ENCODE measurements at regions not wholly inside any gene's neighbourhood (a gene's known extent, or its start where the extent isn't known, plus 50 kb on each side); places are given as distances from the start of the nearest gene placed in this dataset.

DNA sequence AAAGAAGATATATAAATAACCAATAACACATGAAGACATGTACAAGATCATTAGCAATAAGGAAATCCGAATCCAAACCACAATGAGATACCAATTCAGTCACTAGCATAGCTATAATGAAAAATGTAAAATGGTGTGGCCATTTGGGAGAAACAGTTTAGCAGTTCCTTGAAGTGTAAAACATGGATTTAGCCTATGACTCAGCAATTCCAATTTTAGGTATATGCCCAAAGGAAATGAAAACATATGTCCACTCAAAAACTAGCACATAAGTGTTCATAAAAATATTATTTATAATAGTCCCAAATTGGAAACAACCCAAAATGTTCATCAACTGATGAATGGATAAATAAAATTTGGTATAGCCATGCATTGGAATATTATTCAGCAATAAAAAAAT lies 165.5 kb upstream of the CRIM1 start:
- H4K20me1 ChIP-seq (ENCODE audit: insufficient read depth) = no peaks in the 10 kb centered on the region
- no peak overlapping the region for H3K9ac ChIP-seq
- H3K36me3 ChIP-seq (replicated peaks in 1 of 2; ENCODE audit: control insufficient read depth in 1 of 2, insufficient read depth in 2 of 2, low read length in 1 of 2) = no peaks in the 10 kb centered on the region
- WGBS (ENCODE audit: low lambda C conversion rate) = 8% methylated on average over 1 of the region's 1 CpG
- ChIA-PET CTCF (no interaction called here), POLR2A (no interaction called here)
- H3K4me1 ChIP-seq (ENCODE audit: control insufficient read depth in 1 of 2, insufficient read depth in 2 of 2, low read depth in 1 of 2, low read length in 1 of 2) = no peaks in the 10 kb centered on the region
- no peak overlapping the region for H3K4me3 ChIP-seq (ENCODE audit: low read depth in 2 of 2, low read length in 1 of 2)
- DNase-seq = no peak
- H3K27ac ChIP-seq (ENCODE audit: low read depth in 2 of 2, low read length in 1 of 2) = no peak overlapping the region
- H3K9me2 ChIP-seq = no peaks in the 10 kb centered on the region
- H2AFZ ChIP-seq (ENCODE audit: low read depth) = no peak overlapping the region
- no peaks in the 10 kb centered on the region for H3F3A ChIP-seq (replicated peaks; ENCODE audit: insufficient read depth)
- no peaks in the 10 kb centered on the region for H3K79me2 ChIP-seq (ENCODE audit: insufficient read depth)
- H3K4me2 ChIP-seq = no peak overlapping the region
- peaks cover 10% of the 10 kb centered on the region; the same call in 1 of the 2 replicates for H3K27me3 ChIP-seq (ENCODE audit: insufficient read depth)
- H3K9me3 ChIP-seq = no peaks in the 10 kb centered on the region
- TF ChIP-seq EP300 (IDR thresholded peaks at IDR 0.05; ENCODE audit: borderline replicate concordance in 1 of 2, low read depth in 1 of 2, low read length in 1 of 2) (no peak), GABPA (IDR thresholded peaks at IDR 0.05; ENCODE audit: low read depth) (no peak), YY1 (IDR thresholded peaks at IDR 0.05; ENCODE audit: low read depth) (no peak), JUND (IDR thresholded peaks at IDR 0.05) (no peak), RFX5 (IDR thresholded peaks at IDR 0.05; ENCODE audit: low read length) (no peak), NRF1 (IDR thresholded peaks at IDR 0.05; ENCODE audit: low read depth, low read length) (no peak), FOSL2 (IDR thresholded peaks at IDR 0.05; ENCODE audit: borderline replicate concordance, low read depth) (no peak), EZH2phosphoT487 (IDR thresholded peaks at IDR 0.05; ENCODE audit: borderline replicate concordance, low read depth) (no peak), CHD2 (IDR thresholded peaks at IDR 0.05; ENCODE audit: low read length, partially characterized antibody) (no peak), RXRA (IDR thresholded peaks at IDR 0.05; ENCODE audit: borderline replicate concordance, low read depth) (no peak), USF2 (IDR thresholded peaks at IDR 0.05; ENCODE audit: borderline replicate concordance, low read depth, low read length) (no peak), POLR2AphosphoS5 (IDR thresholded peaks at IDR 0.05; ENCODE audit: low read depth, low read length) (no peak)
- TF ChIP-seq, protein P1, sequence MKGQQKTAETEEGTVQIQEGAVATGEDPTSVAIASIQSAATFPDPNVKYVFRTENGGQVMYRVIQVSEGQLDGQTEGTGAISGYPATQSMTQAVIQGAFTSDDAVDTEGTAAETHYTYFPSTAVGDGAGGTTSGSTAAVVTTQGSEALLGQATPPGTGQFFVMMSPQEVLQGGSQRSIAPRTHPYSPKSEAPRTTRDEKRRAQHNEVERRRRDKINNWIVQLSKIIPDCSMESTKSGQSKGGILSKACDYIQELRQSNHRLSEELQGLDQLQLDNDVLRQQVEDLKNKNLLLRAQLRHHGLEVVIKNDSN (IDR thresholded peaks at IDR 0.05; ENCODE audit: borderline replicate concordance, low read depth) = no peak
- TF ChIP-seq, protein P2, sequence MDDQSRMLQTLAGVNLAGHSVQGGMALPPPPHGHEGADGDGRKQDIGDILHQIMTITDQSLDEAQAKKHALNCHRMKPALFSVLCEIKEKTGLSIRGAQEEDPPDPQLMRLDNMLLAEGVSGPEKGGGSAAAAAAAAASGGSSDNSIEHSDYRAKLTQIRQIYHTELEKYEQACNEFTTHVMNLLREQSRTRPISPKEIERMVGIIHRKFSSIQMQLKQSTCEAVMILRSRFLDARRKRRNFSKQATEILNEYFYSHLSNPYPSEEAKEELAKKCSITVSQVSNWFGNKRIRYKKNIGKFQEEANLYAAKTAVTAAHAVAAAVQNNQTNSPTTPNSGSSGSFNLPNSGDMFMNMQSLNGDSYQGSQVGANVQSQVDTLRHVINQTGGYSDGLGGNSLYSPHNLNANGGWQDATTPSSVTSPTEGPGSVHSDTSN (IDR thresholded peaks at IDR 0.05) = no peak

DNA sequence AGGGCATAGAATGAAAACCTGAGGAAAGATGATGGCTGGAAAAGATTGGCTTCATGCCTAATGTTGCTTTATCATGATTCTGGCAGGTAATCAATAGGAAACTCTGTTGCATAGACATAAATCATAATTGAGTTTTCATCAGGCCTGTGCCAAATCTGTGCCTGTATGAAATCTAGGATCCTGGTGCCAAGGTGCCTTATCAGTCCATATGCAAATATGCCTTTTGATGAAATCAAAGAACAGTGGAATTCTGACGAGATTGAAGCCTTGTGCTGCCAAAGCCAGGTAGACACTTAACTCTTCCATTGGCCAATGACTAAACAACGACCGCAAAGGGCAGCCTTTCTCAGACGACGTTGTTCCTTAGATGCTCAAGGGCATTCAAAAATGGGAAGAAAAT lies 170.0 kb upstream of the CRIM1 start:
- no peaks in the 10 kb centered on the region for H3K9me3 ChIP-seq
- no peak overlapping the region for H3K4me2 ChIP-seq
- no peak for DNase-seq
- H3K4me1 ChIP-seq (ENCODE audit: control insufficient read depth in 1 of 2, insufficient read depth in 2 of 2, low read depth in 1 of 2, low read length in 1 of 2) = no peaks in the 10 kb centered on the region
- no peaks in the 10 kb centered on the region for H3K27me3 ChIP-seq (ENCODE audit: insufficient read depth)
- no peak overlapping the region for H2AFZ ChIP-seq (ENCODE audit: low read depth)
- CTCF ChIA-PET = no interaction called here
- H3K9me2 ChIP-seq = no peaks in the 10 kb centered on the region
- POLR2A ChIA-PET = no interaction called here
- H4K20me1 ChIP-seq (ENCODE audit: insufficient read depth) = no peaks in the 10 kb centered on the region
- no peaks in the 10 kb centered on the region for H3K36me3 ChIP-seq (replicated peaks in 1 of 2; ENCODE audit: control insufficient read depth in 1 of 2, insufficient read depth in 2 of 2, low read length in 1 of 2)
- H3K9ac ChIP-seq = no peak overlapping the region
- H3K27ac ChIP-seq (ENCODE audit: low read depth in 2 of 2, low read length in 1 of 2) = no peak overlapping the region
- 26% methylated on average over 5 of the region's 5 CpGs for WGBS (ENCODE audit: low lambda C conversion rate)
- H3K79me2 ChIP-seq (ENCODE audit: insufficient read depth) = no peaks in the 10 kb centered on the region
- no peak overlapping the region for H3K4me3 ChIP-seq (ENCODE audit: low read depth in 2 of 2, low read length in 1 of 2)
- H3F3A ChIP-seq (replicated peaks; ENCODE audit: insufficient read depth) = peaks cover 3% of the 10 kb centered on the region
- no peak for TF ChIP-seq FOXJ3 (CRISPR knock-in tag; IDR thresholded peaks at IDR 0.05)
- TF ChIP-seq YY1 (IDR thresholded peaks at IDR 0.05; ENCODE audit: low read depth) = no peak
- no peak for TF ChIP-seq GABPA (IDR thresholded peaks at IDR 0.05; ENCODE audit: low read depth)
- TF ChIP-seq USF2 (IDR thresholded peaks at IDR 0.05; ENCODE audit: borderline replicate concordance, low read depth, low read length) = no peak
- no peak for TF ChIP-seq NFIC (IDR thresholded peaks at IDR 0.05; ENCODE audit: borderline replicate concordance)
- no peak for TF ChIP-seq GATA2 (CRISPR knock-in tag; IDR thresholded peaks at IDR 0.05)
- TF ChIP-seq, protein P3, sequence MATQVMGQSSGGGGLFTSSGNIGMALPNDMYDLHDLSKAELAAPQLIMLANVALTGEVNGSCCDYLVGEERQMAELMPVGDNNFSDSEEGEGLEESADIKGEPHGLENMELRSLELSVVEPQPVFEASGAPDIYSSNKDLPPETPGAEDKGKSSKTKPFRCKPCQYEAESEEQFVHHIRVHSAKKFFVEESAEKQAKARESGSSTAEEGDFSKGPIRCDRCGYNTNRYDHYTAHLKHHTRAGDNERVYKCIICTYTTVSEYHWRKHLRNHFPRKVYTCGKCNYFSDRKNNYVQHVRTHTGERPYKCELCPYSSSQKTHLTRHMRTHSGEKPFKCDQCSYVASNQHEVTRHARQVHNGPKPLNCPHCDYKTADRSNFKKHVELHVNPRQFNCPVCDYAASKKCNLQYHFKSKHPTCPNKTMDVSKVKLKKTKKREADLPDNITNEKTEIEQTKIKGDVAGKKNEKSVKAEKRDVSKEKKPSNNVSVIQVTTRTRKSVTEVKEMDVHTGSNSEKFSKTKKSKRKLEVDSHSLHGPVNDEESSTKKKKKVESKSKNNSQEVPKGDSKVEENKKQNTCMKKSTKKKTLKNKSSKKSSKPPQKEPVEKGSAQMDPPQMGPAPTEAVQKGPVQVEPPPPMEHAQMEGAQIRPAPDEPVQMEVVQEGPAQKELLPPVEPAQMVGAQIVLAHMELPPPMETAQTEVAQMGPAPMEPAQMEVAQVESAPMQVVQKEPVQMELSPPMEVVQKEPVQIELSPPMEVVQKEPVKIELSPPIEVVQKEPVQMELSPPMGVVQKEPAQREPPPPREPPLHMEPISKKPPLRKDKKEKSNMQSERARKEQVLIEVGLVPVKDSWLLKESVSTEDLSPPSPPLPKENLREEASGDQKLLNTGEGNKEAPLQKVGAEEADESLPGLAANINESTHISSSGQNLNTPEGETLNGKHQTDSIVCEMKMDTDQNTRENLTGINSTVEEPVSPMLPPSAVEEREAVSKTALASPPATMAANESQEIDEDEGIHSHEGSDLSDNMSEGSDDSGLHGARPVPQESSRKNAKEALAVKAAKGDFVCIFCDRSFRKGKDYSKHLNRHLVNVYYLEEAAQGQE (IDR thresholded peaks at IDR 0.05; ENCODE audit: low read depth, low read length) = no peak
- no peak for TF ChIP-seq ZBTB33 (IDR thresholded peaks at IDR 0.05; ENCODE audit: borderline replicate concordance, low read depth)
- no peak for TF ChIP-seq POLR2AphosphoS5 (IDR thresholded peaks at IDR 0.05; ENCODE audit: low read depth, low read length)
- no peak for TF ChIP-seq RXRA (IDR thresholded peaks at IDR 0.05; ENCODE audit: borderline replicate concordance, low read depth)

All from SK-N-SH (cell line).